ENCODE measurements at regions not wholly inside any gene's neighbourhood (a gene's known extent, or its start where the extent isn't known, plus 50 kb on each side); places are given as distances from the start of the nearest gene placed in this dataset.
"Not testable (repeated sequence)": the region's sequence is repeated elsewhere in the genome, so short reads cannot be mapped to it uniquely, and the experiment has no call there.

GRCh38 chr18:57956491-57956890 is 87.5 kb upstream of the NEDD4L start:
- no peak for DNase-seq (ENCODE audit: extremely low read depth, low read depth, low spot score)

DNA sequence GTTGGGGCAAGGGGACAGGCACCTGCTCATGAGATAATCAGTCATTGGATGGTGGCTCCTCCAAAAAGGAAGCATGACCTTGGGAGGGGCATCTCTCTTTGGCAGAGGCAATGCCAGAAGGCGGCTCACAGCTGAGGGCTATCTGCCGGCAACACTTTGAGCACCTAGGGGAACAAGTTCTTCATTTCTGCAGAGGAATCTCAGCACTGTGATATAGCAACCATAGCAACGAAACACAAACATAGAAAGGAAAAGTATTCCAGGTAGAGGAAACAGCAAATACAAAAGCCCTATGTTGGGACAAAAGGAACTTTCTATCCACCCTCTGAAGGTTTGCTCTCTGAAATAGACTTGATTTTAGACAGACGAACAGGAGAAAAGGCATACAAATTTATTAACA is 89.1 kb upstream of the NEDD4L start:
- no peak for DNase-seq (ENCODE audit: extremely low read depth, low read depth, low spot score)

- no peak for DNase-seq (ENCODE audit: extremely low read depth, low read depth, low spot score)
Observed at GRCh38 chr18:57953883-57954282, 90.1 kb upstream of the NEDD4L start.

- DNase-seq (ENCODE audit: extremely low read depth, low read depth, low spot score) = no peak
Observed at GRCh38 chr18:57951999-57952774, 91.8 kb upstream of the NEDD4L start.

- DNase-seq (ENCODE audit: extremely low read depth, low read depth, low spot score) = no peak
Observed at GRCh38 chr18:57951117-57951796, 92.8 kb upstream of the NEDD4L start.

- DNase-seq (ENCODE audit: extremely low read depth, low read depth, low spot score) = no peak
Observed at GRCh38 chr18:57950542-57950941, 93.5 kb upstream of the NEDD4L start.

DNA sequence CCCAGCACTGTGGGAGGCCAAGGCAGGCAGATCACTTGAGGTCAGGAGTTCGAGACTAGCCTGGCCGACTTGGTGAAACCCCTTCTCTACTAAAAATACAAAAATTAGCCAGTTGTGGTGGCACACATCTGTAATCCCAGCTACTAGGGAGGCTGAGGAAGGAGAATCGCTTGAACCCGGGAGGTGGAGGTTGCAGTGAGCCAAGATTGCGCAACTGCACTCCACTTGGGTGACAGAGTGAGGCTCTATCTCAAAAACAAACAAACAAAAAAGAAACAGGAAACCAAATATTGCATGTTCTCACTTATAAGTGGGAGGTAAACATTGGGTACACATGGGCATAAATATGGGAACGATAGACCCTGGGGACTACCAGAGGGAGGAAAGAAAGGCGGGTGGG is 94.7 kb upstream of the NEDD4L start:
- not testable (repeated sequence) for DNase-seq (ENCODE audit: extremely low read depth, low read depth, low spot score)

DNA sequence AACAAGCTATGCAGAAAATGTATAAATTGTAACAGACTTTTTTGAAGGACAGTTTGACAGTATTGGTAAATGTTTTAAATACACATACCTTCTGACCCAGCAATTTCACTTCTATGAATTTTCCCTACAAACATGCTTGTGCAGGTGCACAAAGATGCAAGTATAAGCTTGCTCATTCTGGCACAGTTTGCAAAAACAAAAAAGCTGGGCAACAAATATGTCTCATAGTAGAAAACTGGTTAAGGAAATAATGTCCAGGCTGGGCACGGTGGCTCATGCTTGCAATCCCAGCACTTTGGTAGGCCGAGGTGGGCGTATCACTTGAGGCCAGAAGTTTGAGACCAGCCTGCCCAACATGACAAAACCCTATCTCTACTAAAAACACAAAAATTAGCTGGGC is 96.9 kb upstream of the NEDD4L start:
- DNase-seq (ENCODE audit: extremely low read depth, low read depth, low spot score) = no peak

GRCh38 chr18:57943723-57944122 is 100.3 kb upstream of the NEDD4L start:
- no peak for DNase-seq (ENCODE audit: extremely low read depth, low read depth, low spot score)

GRCh38 chr18:57942493-57942892 is 101.5 kb upstream of the NEDD4L start:
- DNase-seq (ENCODE audit: extremely low read depth, low read depth, low spot score) = no peak

- DNase-seq (ENCODE audit: extremely low read depth, low read depth, low spot score) = no peak
Observed at GRCh38 chr18:57941841-57942489, 102.1 kb upstream of the NEDD4L start.

DNA sequence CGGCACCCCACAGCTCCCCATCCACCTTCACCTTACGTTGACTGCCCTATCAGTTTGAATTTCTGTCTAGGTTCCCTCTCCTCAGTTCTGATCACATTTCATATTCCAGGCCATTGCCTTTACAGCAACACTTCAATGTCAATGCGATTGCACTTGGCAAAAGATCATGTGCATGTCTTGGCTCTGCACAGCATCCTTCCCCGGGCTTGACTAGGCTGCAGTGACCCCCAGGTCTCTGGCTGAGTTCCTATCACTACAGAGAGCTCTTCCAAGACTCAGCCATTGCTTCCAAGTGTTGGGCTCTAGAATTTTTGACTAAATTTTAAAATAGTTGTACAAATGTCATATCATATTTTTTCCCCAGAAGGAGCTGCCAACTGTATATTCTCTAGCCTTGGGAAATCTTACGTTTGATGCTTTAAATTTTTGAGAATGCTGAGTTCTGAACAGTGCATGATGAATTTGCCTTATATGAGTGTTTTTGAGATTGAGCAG is 103.8 kb upstream of the NEDD4L start:
- no peak for DNase-seq (ENCODE audit: extremely low read depth, low read depth, low spot score)

- not testable (repeated sequence) for DNase-seq (ENCODE audit: extremely low read depth, low read depth, low spot score)
Observed at GRCh38 chr18:57934375-57934774, 109.7 kb upstream of the NEDD4L start.

GRCh38 chr18:57931038-57931437 is 113.0 kb upstream of the NEDD4L start:
- no peak for DNase-seq (ENCODE audit: extremely low read depth, low read depth, low spot score)

GRCh38 chr18:57930476-57930875 is 113.5 kb upstream of the NEDD4L start:
- no peak for DNase-seq (ENCODE audit: extremely low read depth, low read depth, low spot score)

GRCh38 chr18:57929922-57930321 is 114.1 kb upstream of the NEDD4L start:
- no peak for DNase-seq (ENCODE audit: extremely low read depth, low read depth, low spot score)

DNA sequence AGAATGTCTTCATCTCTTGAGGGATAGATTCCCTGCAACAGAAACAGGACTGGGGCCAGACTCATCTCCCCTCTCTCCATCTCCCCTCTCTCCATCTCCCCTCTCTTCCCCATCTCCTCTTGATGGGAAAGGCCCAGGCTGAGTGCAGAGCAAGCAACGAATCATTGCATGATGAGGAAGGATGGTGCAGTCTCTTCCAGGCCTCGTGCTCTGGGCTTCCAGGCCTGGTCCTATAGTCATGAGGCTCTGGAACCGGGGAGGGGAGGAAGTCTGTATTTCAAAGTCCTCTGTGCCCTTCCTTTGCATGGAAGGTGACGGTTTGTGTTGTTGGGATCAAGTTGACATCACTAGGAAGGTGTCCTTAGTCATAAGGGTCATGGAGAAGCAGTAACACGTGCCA is 115.6 kb upstream of the NEDD4L start:
- no peak for DNase-seq (ENCODE audit: extremely low read depth, low read depth, low spot score)

GRCh38 chr18:57927511-57927910 is 116.5 kb upstream of the NEDD4L start:
- no peak for DNase-seq (ENCODE audit: extremely low read depth, low read depth, low spot score)

GRCh38 chr18:57925706-57926105 is 118.3 kb upstream of the NEDD4L start:
- DNase-seq (ENCODE audit: extremely low read depth, low read depth, low spot score) = no peak

GRCh38 chr18:57923611-57924010 is 120.4 kb upstream of the NEDD4L start:
- no peak for DNase-seq (ENCODE audit: extremely low read depth, low read depth, low spot score)

- DNase-seq (ENCODE audit: extremely low read depth, low read depth, low spot score) = no peak
Observed at GRCh38 chr18:57922885-57923284, 119.8 kb upstream of the ATP8B1 start.

DNA sequence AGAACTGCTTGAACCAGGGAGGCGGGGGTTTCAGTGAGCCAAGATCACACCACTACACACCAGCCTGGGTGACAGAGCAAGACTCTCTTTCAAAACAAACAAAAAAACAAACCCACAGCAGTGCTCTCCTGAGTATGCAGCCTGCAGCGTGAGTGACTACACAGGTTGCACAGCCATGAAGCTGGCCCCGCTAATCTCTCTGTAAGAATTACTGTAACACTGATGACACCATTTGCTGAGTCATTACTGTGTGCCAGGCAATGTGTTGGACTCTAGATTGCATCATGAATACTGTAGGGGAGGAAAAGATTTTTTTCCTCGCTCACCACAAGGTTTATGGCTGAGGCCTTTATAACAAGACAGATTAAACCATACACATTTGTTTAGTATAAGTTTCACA is 118.6 kb upstream of the ATP8B1 start:
- no peak for DNase-seq (ENCODE audit: extremely low read depth, low read depth, low spot score)

All from glomerular endothelial cell (primary cell).